Endometrium (tissue), 2 donors: ENCODE measurements at regions not wholly inside any gene's neighbourhood (a gene's known extent, or its start where the extent isn't known, plus 50 kb on each side); places are given as distances from the start of the nearest gene placed in this dataset.

Source experiments
- FAIRE-seq: peaks from 2 replicates; lab custom pipeline; 2012; peaks lifted over from hg19 to GRCh38; lab: Jason Lieb, UNC
- donor health status: control.
- donor health status: control.

- FAIRE-seq = no peak
Observed at GRCh38 chr2:239670463-239671120, 269.8 kb upstream of the HDAC4 start.

- no peak for FAIRE-seq
Observed at GRCh38 chr2:239669899-239670460, 269.2 kb upstream of the HDAC4 start.

GRCh38 chr2:239669181-239669898, 268.5 kb upstream of the HDAC4 start:
- no peak for FAIRE-seq

GRCh38 chr2:239668651-239669050, 267.8 kb upstream of the HDAC4 start:
- no peak for FAIRE-seq

GRCh38 chr2:239668042-239668441, 267.2 kb upstream of the HDAC4 start:
- FAIRE-seq = no peak

- FAIRE-seq = no peak
Observed at GRCh38 chr2:239667431-239667985, 266.7 kb upstream of the HDAC4 start.

- no peak for FAIRE-seq
Observed at GRCh38 chr2:239666855-239667376, 266.1 kb upstream of the HDAC4 start.

GRCh38 chr2:239666053-239666854, 265.4 kb upstream of the HDAC4 start:
- FAIRE-seq = no peak

- FAIRE-seq = no peak
Observed at GRCh38 chr2:239664216-239664810, 263.5 kb upstream of the HDAC4 start.

- no peak for FAIRE-seq
Observed at GRCh38 chr2:239663364-239663924, 262.6 kb upstream of the HDAC4 start.

- no peak for FAIRE-seq
Observed at GRCh38 chr2:239662413-239663120, 261.7 kb upstream of the HDAC4 start.

GRCh38 chr2:239661334-239662312, 260.8 kb upstream of the HDAC4 start:
- FAIRE-seq = no peak

- FAIRE-seq = no peak
Observed at GRCh38 chr2:239660390-239661230, 259.8 kb upstream of the HDAC4 start.

- no peak for FAIRE-seq
Observed at GRCh38 chr2:239657992-239658391, 257.2 kb upstream of the HDAC4 start.

- FAIRE-seq = no peak
Observed at GRCh38 chr2:239657236-239657635, 256.4 kb upstream of the HDAC4 start.

- no peak for FAIRE-seq
Observed at GRCh38 chr2:239654266-239654665, 253.4 kb upstream of the HDAC4 start.

- FAIRE-seq = no peak
Observed at GRCh38 chr2:239651859-239652258, 251.0 kb upstream of the HDAC4 start.

- FAIRE-seq = no peak
Observed at GRCh38 chr2:239650674-239651073, 249.9 kb upstream of the HDAC4 start.

GRCh38 chr2:239649309-239649708, 248.5 kb upstream of the HDAC4 start:
- no peak for FAIRE-seq
